Activated naive CD4-positive, alpha-beta T cell treated with anti-CD3 and anti-CD28 coated beads, Interleukin-2, amount 50 U/mL, for 24 hours (primary cell): ENCODE measurements at regions not wholly inside any gene's neighbourhood (a gene's known extent, or its start where the extent isn't known, plus 50 kb on each side); places are given as distances from the start of the nearest gene placed in this dataset.

Experiments used
- H3K27ac Mint-ChIP-seq: one replicate; pipeline ENCODE4 v1.8.0; 2021; ENCODE audit warnings: mild to moderate bottlenecking, mixed read lengths
- H3K27me3 Mint-ChIP-seq: one replicate; pipeline ENCODE4 v1.8.0; 2021; ENCODE audit warnings: mixed read lengths
- H3K36me3 Mint-ChIP-seq: one replicate; pipeline ENCODE4 v1.8.0; 2021; ENCODE audit warnings: mixed read lengths
- H3K4me1 Mint-ChIP-seq: one replicate; pipeline ENCODE4 v1.8.0; 2021; ENCODE audit warnings: mixed read lengths
- H3K4me3 Mint-ChIP-seq: one replicate; pipeline ENCODE4 v1.8.0; 2021; ENCODE audit warnings: mild to moderate bottlenecking, mixed read lengths
- H3K9me3 Mint-ChIP-seq: one replicate; pipeline ENCODE4 v1.8.0; 2021; ENCODE audit warnings: mixed read lengths

GRCh38 chr10:90658791-90659190, 199.0 kb downstream of the HTR7 start:
- Mint-ChIP-seq H3K4me3 (no peak overlapping the region), H3K9me3 (peaks cover 15% of the 10 kb centered on the region), H3K36me3 (no peaks in the 10 kb centered on the region), H3K27me3 (peaks cover 2% of the 10 kb centered on the region), H3K27ac (no peak overlapping the region), H3K4me1 (no peaks in the 10 kb centered on the region)

DNA sequence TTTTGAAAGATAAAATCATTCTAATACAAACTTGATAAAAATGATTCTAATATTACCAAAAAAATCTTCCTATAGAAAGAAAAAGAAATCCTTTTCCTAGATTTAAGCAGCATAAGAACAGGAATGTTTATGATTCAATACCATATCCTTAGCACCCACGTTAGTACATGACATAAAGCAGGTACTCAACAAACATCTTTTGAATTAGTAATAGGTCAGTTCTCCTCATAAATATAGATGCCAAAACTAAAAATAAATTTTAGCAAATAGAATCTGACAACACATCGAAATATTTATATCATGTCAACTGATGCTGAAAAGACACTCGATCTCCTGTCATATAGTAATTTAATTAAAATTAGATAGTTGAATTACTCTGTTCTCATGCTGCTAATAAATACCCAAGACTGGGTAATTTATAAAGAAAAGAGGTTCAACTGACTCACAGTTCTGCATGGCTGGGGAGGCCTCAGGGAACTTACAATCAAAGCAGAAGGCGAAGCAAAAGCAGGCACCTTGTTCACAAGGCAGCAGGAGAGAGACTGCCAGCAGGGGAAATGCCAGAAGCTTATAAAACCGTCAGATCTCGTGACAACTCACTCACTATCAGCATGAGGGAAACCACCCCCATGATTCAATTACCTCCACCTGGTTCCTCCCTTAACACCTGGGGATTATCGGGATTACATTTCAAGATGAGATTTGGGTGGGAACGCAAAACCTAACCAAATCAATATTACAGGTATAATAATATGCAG, 191.8 kb downstream of the HTR7 start:
- peaks cover 5% of the 10 kb centered on the region for H3K9me3 Mint-ChIP-seq

DNA sequence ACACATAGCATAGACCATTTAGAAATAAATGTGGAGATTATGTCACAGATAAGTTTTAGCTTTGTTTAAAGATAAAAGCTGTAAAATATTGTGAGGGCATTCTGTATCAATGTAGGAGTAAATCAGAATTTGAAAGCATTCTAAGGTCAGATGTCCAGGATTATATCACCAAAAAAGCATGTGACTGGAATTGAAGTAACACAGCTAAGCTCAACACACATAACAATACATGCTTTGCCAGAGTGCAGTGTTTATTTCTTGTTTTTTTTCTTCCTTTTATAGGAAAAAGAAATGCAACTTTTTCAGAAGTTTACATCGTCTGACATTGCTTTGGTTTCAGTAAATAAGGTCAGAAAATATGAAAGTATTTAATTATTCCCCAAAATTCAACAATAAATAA, 183.4 kb downstream of the HTR7 start:
- Mint-ChIP-seq H3K4me3 (no peak overlapping the region), H3K4me1 (no peaks in the 10 kb centered on the region), H3K36me3 (no peaks in the 10 kb centered on the region), H3K9me3 (no peaks in the 10 kb centered on the region), H3K27ac (no peak overlapping the region), H3K27me3 (peaks cover 5% of the 10 kb centered on the region)

More for the DNA sequence above, 191.8 kb downstream of the HTR7 start:
- H3K27me3 Mint-ChIP-seq = peaks cover 5% of the 10 kb centered on the region
- no peaks in the 10 kb centered on the region for H3K36me3 Mint-ChIP-seq
- no peak overlapping the region for H3K27ac Mint-ChIP-seq
- no peaks in the 10 kb centered on the region for H3K4me1 Mint-ChIP-seq
- H3K4me3 Mint-ChIP-seq = no peak overlapping the region

DNA sequence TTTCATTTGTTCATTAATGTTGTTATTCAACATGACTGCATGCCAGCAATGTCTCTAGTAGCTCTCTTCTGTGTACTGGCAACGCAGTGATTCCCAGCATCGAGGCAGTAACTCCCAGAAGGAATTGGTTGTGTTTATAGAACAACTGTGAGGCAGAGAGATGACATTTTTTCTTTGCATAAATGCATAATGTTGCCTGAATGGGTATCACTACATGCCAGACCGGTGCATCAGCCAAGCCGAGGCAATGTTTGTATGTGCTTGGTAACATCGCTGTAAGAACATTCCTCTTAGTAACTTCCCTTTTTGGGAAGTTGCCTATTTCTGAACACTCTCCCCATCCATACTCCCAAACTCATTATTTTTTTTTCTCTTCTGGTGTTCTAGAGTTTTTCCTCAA, 182.9 kb downstream of the HTR7 start:
- Mint-ChIP-seq H3K4me1 (no peaks in the 10 kb centered on the region), H3K27me3 (peaks cover 5% of the 10 kb centered on the region), H3K9me3 (no peaks in the 10 kb centered on the region), H3K4me3 (no peak overlapping the region), H3K27ac (no peak overlapping the region), H3K36me3 (no peaks in the 10 kb centered on the region)

DNA sequence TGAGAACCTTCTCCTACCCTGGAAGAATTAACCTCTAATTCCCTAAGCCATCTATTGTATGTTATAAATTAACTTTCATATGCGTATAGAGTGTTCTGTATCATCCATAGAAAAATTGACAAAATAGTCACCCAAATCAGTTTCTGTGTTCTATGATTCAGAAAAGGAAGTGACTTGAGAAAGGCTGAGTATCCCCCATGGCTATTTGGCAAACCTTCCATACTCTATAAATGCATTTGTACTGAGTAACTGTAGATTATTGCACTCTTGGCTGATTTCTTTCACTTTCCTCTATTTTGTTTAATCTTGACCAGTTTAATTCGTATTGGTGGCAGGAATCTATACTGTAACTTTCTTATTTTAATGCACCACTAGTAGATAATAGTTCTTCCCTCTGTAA, 182.2 kb downstream of the HTR7 start:
- Mint-ChIP-seq H3K9me3 (no peaks in the 10 kb centered on the region), H3K4me3 (no peak overlapping the region), H3K27me3 (peaks cover 4% of the 10 kb centered on the region), H3K36me3 (no peaks in the 10 kb centered on the region), H3K4me1 (no peaks in the 10 kb centered on the region), H3K27ac (no peak overlapping the region)
